HepG2 (cell line): ENCODE measurements at regions not wholly inside any gene's neighbourhood (a gene's known extent, or its start where the extent isn't known, plus 50 kb on each side); places are given as distances from the start of the nearest gene placed in this dataset.

Source experiments
- HDAC2 ChIP-seq: sonication (generic); formaldehyde crosslinking; IDR thresholded peaks from 2 replicates; pipeline ENCODE4 v1.4.0; 2020; ENCODE audit warnings: missing genetic modification reagents
- ZNF383 ChIP-seq: sonication (generic); formaldehyde crosslinking; IDR thresholded peaks from 2 replicates; pipeline ENCODE4 v1.4.0; 2020; ENCODE audit warnings: missing genetic modification reagents, mild to moderate bottlenecking, borderline replicate concordance

- no peak for TF ChIP-seq ZNF383 (CRISPR knock-in tag)
- TF ChIP-seq HDAC2: 0 out of 2 replicates have a peak, but pooled peaks have one; percentile 30
Observed at GRCh38 chrX:38890963-38891362, 89.7 kb downstream of the MID1IP1 start.
